PFSK-1 (cell line): ENCODE measurements at regions not wholly inside any gene's neighbourhood (a gene's known extent, or its start where the extent isn't known, plus 50 kb on each side); places are given as distances from the start of the nearest gene placed in this dataset.

Experiments
- FOXP2 ChIP-seq: optimal IDR thresholded peaks from 2 replicates; pipeline ENCODE3; 2011; ENCODE audit warnings: borderline replicate concordance, control low read depth, inconsistent platforms; ENCODE audit not compliant: insufficient read depth; ENCODE audit errors: extremely low read length, extremely low read depth
- POLR2AphosphoS5 ChIP-seq: IDR thresholded peaks from 2 replicates; pipeline ENCODE4 v1.6.1; 2012; ENCODE audit warnings: low read depth, mild to moderate bottlenecking, control low read depth, low read length, moderate library complexity
- SIN3A ChIP-seq: IDR thresholded peaks from 2 replicates; pipeline ENCODE4 v1.6.1; 2012; ENCODE audit warnings: mild to moderate bottlenecking, low read length, moderate library complexity, borderline replicate concordance; ENCODE audit not compliant: insufficient read depth
- TAF1 ChIP-seq: IDR thresholded peaks from 2 replicates; pipeline ENCODE4 v1.6.1; 2012; ENCODE audit warnings: low read length, control low read depth, borderline replicate concordance; ENCODE audit not compliant: insufficient read depth
- TF ChIP-seq, protein P1 (sequence below), 2 experiments: IDR thresholded peaks; 2 replicates each; pipeline versions ENCODE4 v1.6.1 to v1.8.0; 2011 to 2012; ENCODE audit warnings: low read depth in 2 of 2, low read length in 2 of 2, control low read depth in 1 of 2, inconsistent platforms in 1 of 2, mild to moderate bottlenecking in 1 of 2, moderate library complexity in 1 of 2; ENCODE audit not compliant: insufficient read depth in 1 of 2

DNA sequence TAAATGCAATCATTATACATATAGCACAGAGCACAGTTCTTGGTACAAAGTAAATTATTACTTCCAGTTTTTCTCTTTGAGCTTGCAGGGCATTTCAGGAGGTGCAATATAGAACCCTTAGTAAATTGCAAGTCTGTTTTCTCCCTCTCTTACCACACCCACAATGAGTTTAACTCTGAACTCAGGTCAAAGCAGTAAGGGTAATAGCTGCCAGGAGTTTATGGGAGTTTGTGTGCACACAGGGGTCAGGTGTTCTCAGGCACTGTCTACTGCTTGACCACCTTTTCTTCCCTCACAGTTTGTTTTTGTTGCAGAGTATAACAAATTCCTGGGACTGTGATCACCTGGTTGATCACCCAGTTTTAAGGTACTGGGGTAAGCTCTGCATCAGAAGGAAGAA is 478.5 kb upstream of the TENM4 start:
- TF ChIP-seq SIN3A (no peak), TAF1 (no peak), FOXP2 (no peak), POLR2AphosphoS5 (no peak)
- TF ChIP-seq, protein P1, sequence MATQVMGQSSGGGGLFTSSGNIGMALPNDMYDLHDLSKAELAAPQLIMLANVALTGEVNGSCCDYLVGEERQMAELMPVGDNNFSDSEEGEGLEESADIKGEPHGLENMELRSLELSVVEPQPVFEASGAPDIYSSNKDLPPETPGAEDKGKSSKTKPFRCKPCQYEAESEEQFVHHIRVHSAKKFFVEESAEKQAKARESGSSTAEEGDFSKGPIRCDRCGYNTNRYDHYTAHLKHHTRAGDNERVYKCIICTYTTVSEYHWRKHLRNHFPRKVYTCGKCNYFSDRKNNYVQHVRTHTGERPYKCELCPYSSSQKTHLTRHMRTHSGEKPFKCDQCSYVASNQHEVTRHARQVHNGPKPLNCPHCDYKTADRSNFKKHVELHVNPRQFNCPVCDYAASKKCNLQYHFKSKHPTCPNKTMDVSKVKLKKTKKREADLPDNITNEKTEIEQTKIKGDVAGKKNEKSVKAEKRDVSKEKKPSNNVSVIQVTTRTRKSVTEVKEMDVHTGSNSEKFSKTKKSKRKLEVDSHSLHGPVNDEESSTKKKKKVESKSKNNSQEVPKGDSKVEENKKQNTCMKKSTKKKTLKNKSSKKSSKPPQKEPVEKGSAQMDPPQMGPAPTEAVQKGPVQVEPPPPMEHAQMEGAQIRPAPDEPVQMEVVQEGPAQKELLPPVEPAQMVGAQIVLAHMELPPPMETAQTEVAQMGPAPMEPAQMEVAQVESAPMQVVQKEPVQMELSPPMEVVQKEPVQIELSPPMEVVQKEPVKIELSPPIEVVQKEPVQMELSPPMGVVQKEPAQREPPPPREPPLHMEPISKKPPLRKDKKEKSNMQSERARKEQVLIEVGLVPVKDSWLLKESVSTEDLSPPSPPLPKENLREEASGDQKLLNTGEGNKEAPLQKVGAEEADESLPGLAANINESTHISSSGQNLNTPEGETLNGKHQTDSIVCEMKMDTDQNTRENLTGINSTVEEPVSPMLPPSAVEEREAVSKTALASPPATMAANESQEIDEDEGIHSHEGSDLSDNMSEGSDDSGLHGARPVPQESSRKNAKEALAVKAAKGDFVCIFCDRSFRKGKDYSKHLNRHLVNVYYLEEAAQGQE (IDR thresholded peaks at IDR 0.05; ENCODE audit: insufficient read depth in 1 of 2, low read depth in 2 of 2, low read length in 2 of 2) = no peak

DNA sequence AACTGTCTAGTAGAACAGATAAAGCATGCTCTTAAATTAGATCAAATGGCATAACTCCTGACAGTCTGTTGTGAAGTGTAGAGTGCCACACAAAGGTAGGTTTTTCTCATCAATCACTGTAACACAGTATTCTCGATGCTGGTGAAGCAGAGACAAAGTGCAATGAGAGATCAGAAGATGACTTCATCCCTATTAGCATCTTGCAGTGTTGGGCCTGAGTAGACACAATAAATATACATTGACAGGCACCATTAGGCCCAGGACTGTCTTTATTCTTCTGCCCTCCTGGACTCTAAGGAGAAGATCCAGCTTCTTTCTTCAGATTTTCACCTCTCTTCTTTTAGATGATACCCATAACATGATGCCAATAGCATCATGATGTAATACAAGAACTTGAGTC is 478.0 kb upstream of the TENM4 start:
- TF ChIP-seq, protein P1 (IDR thresholded peaks at IDR 0.05; ENCODE audit: insufficient read depth in 1 of 2, low read depth in 2 of 2, low read length in 2 of 2) = no peak
- TF ChIP-seq SIN3A (no peak), TAF1 (no peak), FOXP2 (no peak), POLR2AphosphoS5 (no peak)

DNA sequence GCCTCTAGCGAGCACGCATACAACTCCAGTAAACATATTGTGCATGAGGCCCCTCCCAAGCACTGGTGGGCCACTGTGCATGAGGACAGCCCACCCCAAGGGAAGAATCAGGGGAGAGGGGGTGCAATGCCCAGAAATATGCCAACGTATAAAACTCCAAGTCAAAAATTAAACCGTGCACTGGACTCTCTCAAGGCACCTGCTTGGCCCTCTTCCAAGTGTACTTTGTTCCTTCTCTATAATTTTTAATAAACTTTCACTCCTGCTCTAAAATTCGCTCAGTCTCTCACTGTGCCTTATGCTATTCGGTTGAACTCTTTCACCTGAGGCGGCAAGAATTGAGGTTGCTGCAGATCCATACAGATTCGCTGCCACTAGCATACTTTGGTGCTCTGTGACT is 465.3 kb upstream of the TENM4 start:
- TF ChIP-seq POLR2AphosphoS5 (no peak), SIN3A (no peak), FOXP2 (no peak), TAF1 (no peak)
- TF ChIP-seq, protein P1 (IDR thresholded peaks at IDR 0.05; ENCODE audit: insufficient read depth in 1 of 2, low read depth in 2 of 2, low read length in 2 of 2) = no peak

DNA sequence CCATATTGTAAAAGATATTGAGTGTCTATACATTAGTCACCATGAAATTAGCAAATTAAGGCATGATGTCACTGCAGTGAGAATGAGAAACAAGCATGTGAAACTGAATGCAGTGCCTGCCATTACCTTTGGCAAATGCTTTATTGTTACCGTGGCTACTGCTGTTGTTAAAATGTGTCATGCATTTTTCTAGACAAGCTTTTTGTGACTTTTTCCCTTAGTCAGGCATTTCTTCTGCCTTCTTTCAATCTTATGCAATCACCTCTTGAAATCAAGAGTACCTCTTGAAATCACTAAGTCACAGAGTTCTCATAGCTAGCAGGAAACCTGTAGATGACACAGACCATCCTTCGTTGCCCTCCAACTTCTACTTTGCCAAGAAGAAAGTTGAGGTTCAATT is 461.7 kb upstream of the TENM4 start:
- TF ChIP-seq POLR2AphosphoS5 (no peak), TAF1 (no peak), FOXP2 (no peak), SIN3A (no peak)
- TF ChIP-seq, protein P1 (IDR thresholded peaks at IDR 0.05; ENCODE audit: insufficient read depth in 1 of 2, low read depth in 2 of 2, low read length in 2 of 2) = no peak

DNA sequence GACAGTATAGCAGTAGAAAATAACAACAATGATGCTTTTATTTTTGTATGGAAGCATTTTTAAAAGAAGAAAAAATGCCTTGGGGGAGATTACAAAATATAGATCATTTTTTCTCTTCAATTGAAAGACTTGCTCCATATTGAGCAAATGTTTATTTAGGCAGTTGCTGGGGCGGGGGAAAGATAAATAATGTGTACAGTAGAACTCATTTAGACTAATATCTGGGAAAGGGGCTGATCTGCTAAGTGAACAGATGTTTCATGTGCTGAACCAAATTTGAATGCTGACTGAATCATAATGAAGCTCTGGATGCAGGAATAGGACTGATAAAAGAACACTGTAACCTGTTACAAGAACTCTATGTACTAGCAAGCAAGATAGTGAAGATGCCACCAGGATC is 457.1 kb upstream of the TENM4 start:
- TF ChIP-seq SIN3A (no peak), TAF1 (no peak), POLR2AphosphoS5 (no peak), FOXP2 (no peak)
- TF ChIP-seq, protein P1 (IDR thresholded peaks at IDR 0.05; ENCODE audit: insufficient read depth in 1 of 2, low read depth in 2 of 2, low read length in 2 of 2) = no peak
